GM12891 (cell line): ENCODE measurements at regions not wholly inside any gene's neighbourhood (a gene's known extent, or its start where the extent isn't known, plus 50 kb on each side); places are given as distances from the start of the nearest gene placed in this dataset.

Source experiments
- POLR2A ChIP-seq: IDR thresholded peaks from 2 replicates; pipeline ENCODE4 v1.6.1; 2011; ENCODE audit warnings: low read depth, low read length, control low read depth
- POLR2AphosphoS5 ChIP-seq: IDR thresholded peaks from 2 replicates; pipeline ENCODE4 v1.6.1; 2011; ENCODE audit warnings: low read depth, low read length, control low read depth
- TAF1 ChIP-seq: IDR thresholded peaks from 2 replicates; pipeline ENCODE4 v1.6.1; 2011; ENCODE audit warnings: low read depth, low read length, control low read depth

GRCh38 chr16:62642677-62643076 is 606.4 kb upstream of the CDH8 start:
- TF ChIP-seq POLR2A (no peak), POLR2AphosphoS5 (no peak), TAF1 (no peak)
